Ishikawa (cell line): ENCODE measurements at regions not wholly inside any gene's neighbourhood (a gene's known extent, or its start where the extent isn't known, plus 50 kb on each side); places are given as distances from the start of the nearest gene placed in this dataset.

Source experiments
- CEBPB ChIP-seq: IDR thresholded peaks from 2 replicates; pipeline ENCODE4 v1.6.1; 2012
- CREB1 ChIP-seq: IDR thresholded peaks from 2 replicates; pipeline ENCODE4 v1.6.1; 2012; ENCODE audit warnings: low read depth
- EGR1 ChIP-seq: IDR thresholded peaks from 2 replicates; pipeline ENCODE4 v1.6.1; 2012
- EP300 ChIP-seq: IDR thresholded peaks from 2 replicates; pipeline ENCODE4 v1.6.1; 2012; ENCODE audit warnings: borderline replicate concordance
- FOXM1 ChIP-seq: IDR thresholded peaks from 2 replicates; pipeline ENCODE4 v1.6.1; 2012; ENCODE audit warnings: low read depth, borderline replicate concordance
- NFIC ChIP-seq: IDR thresholded peaks from 2 replicates; pipeline ENCODE4 v1.6.1; 2012
- RAD21 ChIP-seq: IDR thresholded peaks from 2 replicates; pipeline ENCODE4 v1.6.1; 2012; ENCODE audit warnings: low read depth
- TAF1 ChIP-seq: IDR thresholded peaks from 2 replicates; pipeline ENCODE4 v1.6.1; 2012; ENCODE audit warnings: low read depth, mild to moderate bottlenecking
- TCF12 ChIP-seq: IDR thresholded peaks from 2 replicates; pipeline ENCODE4 v1.6.1; 2012; ENCODE audit warnings: low read depth
- TEAD4 ChIP-seq: IDR thresholded peaks from 2 replicates; pipeline ENCODE4 v1.6.1; 2012
- YY1 ChIP-seq: IDR thresholded peaks from 2 replicates; pipeline ENCODE4 v1.6.1; 2012; ENCODE audit warnings: low read depth
- ZBTB7A ChIP-seq: IDR thresholded peaks from 2 replicates; pipeline ENCODE4 v1.6.1; 2012; ENCODE audit warnings: low read depth
- TF ChIP-seq, protein P1 (sequence below): IDR thresholded peaks from 2 replicates; pipeline ENCODE4 v1.6.1; 2012
- TF ChIP-seq, protein P2 (sequence below): IDR thresholded peaks from 2 replicates; pipeline ENCODE4 v1.6.1; 2012; ENCODE audit warnings: low read depth, mild to moderate bottlenecking
- TF ChIP-seq, protein P3 (sequence below): IDR thresholded peaks from 2 replicates; pipeline ENCODE4 v1.6.1; 2012

DNA sequence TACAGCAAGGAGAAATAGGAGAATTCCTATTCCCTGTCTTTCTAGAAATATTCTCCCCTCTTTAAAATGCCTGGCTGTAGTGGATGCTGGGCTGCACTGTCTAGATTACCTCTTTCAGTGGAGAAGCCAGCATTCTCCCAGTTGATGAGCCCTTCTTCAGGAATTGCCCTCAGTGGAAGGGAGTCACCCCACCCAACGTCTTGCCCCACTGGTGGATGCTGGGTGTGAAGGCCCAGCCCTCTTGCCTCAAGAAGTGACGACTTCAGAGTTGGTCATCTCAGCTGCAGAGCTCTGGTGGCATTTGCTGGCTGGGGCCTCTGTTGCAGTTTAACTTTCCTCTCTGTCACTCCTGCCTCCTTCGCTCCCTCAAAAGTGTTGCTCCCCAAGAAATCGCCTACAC, 248.2 kb downstream of the ATG4C start:
- no peak for TF ChIP-seq CREB1
- TF ChIP-seq ZBTB7A: no peak
- TF ChIP-seq, protein P1, sequence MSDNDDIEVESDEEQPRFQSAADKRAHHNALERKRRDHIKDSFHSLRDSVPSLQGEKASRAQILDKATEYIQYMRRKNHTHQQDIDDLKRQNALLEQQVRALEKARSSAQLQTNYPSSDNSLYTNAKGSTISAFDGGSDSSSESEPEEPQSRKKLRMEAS: no peak
- no peak for TF ChIP-seq YY1
- TF ChIP-seq NFIC: no peak
- TF ChIP-seq TCF12: no peak
- TF ChIP-seq, protein P2, sequence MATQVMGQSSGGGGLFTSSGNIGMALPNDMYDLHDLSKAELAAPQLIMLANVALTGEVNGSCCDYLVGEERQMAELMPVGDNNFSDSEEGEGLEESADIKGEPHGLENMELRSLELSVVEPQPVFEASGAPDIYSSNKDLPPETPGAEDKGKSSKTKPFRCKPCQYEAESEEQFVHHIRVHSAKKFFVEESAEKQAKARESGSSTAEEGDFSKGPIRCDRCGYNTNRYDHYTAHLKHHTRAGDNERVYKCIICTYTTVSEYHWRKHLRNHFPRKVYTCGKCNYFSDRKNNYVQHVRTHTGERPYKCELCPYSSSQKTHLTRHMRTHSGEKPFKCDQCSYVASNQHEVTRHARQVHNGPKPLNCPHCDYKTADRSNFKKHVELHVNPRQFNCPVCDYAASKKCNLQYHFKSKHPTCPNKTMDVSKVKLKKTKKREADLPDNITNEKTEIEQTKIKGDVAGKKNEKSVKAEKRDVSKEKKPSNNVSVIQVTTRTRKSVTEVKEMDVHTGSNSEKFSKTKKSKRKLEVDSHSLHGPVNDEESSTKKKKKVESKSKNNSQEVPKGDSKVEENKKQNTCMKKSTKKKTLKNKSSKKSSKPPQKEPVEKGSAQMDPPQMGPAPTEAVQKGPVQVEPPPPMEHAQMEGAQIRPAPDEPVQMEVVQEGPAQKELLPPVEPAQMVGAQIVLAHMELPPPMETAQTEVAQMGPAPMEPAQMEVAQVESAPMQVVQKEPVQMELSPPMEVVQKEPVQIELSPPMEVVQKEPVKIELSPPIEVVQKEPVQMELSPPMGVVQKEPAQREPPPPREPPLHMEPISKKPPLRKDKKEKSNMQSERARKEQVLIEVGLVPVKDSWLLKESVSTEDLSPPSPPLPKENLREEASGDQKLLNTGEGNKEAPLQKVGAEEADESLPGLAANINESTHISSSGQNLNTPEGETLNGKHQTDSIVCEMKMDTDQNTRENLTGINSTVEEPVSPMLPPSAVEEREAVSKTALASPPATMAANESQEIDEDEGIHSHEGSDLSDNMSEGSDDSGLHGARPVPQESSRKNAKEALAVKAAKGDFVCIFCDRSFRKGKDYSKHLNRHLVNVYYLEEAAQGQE: no peak
- TF ChIP-seq TAF1: no peak
- no peak for TF ChIP-seq RAD21
- no peak for TF ChIP-seq EP300
- no peak for TF ChIP-seq FOXM1
- TF ChIP-seq EGR1: no peak
- no peak for TF ChIP-seq CEBPB
- TF ChIP-seq, protein P3, sequence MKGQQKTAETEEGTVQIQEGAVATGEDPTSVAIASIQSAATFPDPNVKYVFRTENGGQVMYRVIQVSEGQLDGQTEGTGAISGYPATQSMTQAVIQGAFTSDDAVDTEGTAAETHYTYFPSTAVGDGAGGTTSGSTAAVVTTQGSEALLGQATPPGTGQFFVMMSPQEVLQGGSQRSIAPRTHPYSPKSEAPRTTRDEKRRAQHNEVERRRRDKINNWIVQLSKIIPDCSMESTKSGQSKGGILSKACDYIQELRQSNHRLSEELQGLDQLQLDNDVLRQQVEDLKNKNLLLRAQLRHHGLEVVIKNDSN: no peak
- TF ChIP-seq TEAD4: no peak

DNA sequence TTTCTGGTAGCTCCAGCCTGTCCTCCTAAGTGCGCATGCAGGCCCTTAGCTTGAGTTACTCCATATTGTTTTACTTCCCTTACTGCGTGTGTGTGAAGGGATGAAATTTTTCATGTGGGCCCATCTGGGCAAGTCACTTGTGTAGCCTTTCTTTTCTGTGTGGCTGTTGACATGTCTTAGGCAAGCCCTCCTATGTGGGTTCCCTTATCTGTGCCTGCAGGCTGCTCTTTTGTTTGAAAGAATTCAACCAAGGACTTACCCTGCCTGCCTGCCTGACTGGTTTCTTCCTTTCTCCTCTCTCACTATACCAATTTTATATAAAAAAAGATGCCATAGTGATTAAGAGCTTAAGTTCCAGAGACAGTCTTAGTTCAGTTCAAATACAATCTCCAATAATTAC, 249.3 kb downstream of the ATG4C start:
- no peak for TF ChIP-seq FOXM1
- no peak for TF ChIP-seq NFIC
- TF ChIP-seq TCF12: no peak
- TF ChIP-seq RAD21: no peak

DNA sequence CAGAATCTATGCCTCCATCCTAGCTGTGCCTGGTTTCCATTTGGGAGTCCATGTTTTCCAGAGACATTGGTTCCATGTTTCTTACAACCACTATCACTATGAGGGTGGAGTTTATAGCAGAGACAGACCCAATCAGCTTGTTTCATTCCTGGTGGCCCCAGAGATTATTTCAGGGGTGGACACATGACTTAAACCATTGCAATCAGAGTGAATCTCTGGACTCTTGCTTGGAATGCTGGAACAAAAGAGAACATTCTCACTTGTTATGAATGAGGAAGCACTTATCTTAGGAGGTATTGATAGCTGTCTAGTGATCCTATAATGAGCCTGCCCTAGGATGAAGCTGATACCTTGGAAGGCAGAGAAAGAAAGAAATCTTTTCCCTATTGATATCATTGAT, 250.3 kb downstream of the ATG4C start:
- TF ChIP-seq FOXM1 (no peak), EGR1 (no peak), TCF12 (no peak), CEBPB (no peak), ZBTB7A (no peak), YY1 (no peak), CREB1 (no peak), RAD21 (no peak), NFIC (no peak), TAF1 (no peak), EP300 (no peak), TEAD4 (no peak)
- TF ChIP-seq, protein P1: no peak
- TF ChIP-seq, protein P3: no peak
- TF ChIP-seq, protein P2: no peak

DNA sequence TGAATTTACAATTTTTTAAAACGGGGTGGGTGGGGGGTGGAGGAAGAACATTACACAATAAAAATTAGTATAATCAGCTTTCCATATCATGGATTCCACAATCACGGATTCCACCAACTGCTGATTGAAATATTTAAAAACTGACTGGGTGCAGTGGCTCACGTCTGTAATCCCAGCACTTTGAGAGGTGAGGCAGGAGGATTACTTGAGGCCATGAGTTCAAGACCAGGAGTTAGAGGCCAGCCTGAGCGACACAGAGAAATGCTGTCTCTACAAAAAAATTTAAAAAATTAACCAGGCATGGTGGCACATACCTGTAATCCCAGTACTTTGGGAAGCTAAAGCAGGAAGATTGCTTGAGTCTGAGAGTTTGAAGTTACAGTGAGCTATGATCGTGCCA, 254.7 kb downstream of the ATG4C start:
- TF ChIP-seq CEBPB (no peak), EP300 (no peak), FOXM1 (no peak), YY1 (no peak), TAF1 (no peak), ZBTB7A (no peak), TCF12 (no peak), EGR1 (no peak), RAD21 (no peak), CREB1 (no peak), NFIC (no peak), TEAD4 (no peak)
- TF ChIP-seq, protein P3: no peak
- TF ChIP-seq, protein P2: no peak
- TF ChIP-seq, protein P1: no peak
